NCI-H2171 treated with DMSO at 0.1 percent for 48 hours (cell line): ENCODE measurements at regions not wholly inside any gene's neighbourhood (a gene's known extent, or its start where the extent isn't known, plus 50 kb on each side); places are given as distances from the start of the nearest gene placed in this dataset.

Experiments used
- DNase-seq: peaks from one replicate; lab custom pipeline; 2025; lab: John Stamatoyannopoulos, UW

DNA sequence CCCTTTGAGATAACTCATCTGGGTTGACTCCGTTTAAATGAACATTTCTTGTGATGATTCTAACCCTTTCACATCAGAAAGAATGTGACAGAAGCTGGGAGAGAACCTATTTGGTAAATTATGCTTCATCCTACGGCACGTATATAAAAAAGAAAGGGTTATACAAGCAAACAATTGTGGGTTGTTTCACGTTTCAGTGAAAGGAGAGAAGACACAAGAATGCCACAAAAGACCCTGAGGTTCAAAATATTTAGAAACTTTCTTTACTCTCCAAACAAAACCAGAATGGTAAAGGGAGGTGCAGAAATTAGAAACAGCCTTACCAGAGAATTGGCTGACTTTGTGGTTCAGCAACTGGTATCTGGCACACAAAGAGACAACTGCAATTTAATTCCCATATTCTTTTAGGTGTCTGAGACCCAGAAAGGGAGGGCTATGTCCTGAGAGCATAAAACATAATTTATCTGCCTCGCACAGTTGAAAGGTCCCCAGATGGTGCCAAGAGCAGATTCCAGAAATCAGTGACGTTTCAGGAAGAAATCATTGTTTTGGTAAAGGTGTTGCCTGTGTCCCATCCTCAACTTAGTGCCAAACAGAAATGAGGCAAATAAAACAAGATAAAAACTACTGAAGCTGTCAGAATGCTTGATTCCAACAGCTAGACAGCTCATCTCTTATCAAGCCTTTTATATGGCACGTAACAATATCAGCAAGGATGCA, 361.4 kb downstream of the EFNB2 start:
- no peak for DNase-seq

DNA sequence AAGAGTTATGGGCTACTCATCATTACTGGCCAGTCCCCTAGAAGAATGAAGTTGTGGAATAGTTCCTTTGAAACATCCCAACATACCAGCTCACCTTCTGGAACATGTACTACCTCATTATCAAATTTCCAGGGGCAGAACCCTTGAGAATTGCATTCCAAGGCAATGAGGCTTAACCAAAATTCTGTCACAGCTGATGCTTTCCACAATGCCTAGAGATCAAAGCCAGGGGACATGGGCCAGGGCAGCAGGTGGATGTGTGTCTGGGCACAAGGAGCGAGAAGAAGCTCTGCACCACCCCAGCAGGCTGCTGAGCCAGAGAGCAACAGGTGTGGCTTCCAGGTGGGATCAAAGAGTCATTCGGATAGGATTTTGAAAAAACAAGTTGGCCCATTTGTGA, 362.1 kb downstream of the EFNB2 start:
- DNase-seq = no peak

DNA sequence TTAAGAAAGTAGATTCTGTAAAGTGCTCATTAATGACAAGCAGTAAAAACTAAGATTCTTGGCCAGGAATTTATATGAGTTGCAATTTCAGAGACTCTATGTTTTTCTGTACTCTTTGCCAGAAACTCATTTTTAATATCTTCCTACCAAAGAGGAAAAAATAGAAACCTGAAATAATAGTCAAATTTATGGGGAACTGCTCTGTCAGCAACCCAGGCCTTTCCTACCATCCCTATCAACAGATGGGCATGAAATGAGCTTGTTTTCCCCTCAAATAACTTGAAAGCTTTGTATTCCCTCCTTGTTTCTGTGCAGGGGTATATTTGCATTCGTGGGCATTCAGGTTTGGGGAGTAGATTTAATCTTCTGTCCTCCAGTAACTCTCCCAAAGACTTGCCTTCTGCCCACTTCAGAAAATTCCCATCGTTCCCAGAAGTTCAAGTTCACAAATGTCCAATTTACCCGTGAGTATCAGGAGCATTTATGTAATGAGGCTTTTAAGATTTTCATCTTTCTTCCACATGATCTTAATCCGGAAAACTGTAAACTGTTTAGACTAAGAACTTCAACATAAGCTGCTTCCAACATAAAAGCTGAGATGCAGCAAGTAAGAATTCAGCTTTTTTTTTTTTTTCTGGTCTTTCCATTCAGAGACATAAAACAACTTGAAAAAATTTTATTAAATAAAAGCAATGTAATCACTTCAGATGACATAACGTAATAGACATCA, 363.1 kb downstream of the EFNB2 start:
- DNase-seq = no peak

DNA sequence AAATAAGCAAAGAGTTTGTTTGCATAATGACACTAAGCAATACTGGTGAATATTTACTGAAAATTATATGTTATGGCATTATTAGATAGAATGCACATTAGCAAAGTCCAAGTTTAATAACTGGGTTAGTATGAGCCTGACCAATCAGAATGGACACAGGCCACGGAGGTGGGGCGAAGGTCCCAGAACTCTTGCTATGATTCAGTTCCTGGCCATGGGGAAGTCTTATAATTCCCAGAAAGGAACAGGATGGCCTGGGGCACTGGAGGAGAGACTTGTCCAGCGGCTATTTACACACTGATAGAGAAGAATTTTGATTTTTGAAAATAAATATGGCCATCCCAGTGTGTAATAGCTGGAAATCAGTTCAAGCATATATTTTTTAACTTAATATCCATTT, 372.0 kb downstream of the EFNB2 start:
- no peak for DNase-seq

DNA sequence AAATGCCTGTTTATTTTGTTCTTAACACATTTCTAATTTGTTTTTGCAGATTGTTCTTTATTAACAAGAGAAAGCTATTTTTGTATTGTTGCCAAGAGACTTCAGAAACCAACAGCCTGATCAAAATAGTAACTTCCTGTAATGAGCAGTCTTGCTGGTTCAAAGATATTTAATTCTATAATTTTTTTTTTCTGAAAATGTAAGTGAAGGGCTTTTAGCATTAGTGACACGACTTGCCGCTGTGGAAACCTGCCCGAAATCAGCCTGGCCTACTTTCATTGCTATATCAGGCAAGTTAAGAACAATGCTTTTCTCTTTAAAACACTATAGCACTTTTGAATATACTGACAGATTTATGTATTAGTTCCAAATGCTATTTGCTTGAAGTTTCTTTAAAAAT, 374.3 kb downstream of the EFNB2 start:
- no peak for DNase-seq

DNA sequence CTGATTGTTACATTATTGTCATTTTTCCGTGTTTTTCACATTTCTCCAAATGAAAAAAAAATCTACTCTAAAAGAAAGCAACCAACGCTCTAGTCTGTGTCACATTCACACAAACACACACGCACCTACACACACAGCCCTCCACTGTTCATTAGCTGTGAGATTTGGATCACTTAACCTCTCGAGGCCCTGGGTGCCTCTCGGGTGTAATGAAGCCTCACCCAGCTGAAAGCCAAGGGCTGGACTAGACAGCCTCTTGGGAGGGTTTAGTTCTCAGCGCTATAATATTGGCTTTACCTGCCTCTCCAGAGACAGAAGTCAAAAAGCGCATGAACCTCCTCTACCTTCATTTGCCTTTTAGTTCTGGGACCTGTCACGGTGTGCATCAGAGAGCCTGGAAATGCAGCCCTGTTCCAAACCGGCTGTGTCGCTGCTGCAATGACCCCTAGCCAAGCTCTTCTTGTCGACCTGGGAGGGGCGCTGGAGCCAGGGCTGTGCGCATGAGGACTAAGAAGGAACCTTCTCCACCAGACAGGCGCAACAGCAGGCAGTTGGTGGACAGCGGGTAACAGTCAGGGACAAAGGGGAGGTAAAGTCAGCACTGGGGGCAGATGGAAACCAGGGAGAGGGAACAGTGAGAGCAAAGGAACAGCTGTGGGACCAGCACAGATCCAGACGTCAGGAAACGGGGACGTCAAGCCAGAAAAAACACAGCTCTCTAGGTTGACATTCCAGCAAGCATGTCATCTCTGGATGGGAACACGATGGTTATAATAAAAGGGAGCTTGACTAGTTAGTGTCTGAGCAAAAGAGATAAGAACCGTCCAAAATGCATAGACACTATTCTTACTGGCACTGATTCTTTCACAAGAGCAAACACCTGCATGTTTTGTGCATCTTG, 375.9 kb downstream of the EFNB2 start:
- DNase-seq = no peak

DNA sequence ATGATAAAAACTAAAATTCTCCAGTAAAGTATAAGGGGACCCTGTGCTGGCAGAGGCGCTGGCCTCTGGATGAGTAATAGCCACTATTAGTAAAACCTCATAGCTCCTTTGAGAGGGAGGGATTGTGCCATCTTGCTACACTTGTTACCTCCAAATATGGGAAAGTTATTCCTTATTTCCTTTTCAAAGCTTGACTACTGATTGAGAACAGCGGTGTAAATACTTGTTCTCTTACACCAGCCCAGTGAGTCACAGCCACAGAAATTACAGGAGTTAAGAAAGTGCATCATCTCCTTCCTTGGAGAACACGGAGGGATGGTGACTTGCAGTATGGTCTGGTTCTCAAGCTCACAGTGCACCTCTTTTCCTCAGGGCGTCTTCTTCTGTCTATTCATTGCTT, 379.0 kb downstream of the EFNB2 start:
- DNase-seq = no peak

DNA sequence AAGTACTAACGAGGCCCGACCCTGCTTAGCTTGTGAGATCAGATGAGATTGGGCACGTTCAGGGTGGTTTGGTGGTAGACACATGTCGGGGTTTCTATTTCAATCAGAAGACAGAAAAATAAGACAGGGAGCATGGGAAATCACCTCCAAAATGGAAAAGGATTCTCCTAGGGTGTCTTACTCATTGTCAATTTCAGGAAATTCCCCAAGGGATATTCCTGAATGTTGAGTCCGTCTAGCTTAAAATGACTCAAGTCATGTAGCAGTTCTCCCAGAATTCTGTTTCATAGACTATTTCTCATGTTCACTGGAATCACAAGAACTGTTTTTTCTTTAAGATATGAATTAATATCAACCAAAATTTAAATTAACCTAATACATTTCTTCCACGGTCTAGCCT, 380.1 kb downstream of the EFNB2 start:
- no peak for DNase-seq

DNA sequence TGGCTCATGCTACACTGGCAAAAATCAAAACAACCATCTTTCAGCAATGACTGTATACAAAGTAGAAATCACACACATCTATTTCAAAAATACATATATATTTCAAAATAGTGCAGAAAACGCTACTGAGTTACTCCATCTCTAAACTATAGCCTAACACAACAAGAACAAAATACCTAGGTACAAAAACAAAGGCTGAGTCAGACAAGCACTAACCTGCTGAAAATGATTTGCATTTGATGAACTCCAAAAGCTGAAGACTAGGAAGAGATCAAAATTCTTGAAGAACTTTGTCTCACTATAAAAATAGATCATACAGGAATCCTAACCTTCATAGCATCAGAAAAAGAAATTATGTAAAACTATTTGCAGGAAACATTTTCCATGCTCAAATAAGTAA, 381.6 kb downstream of the EFNB2 start:
- no peak for DNase-seq

DNA sequence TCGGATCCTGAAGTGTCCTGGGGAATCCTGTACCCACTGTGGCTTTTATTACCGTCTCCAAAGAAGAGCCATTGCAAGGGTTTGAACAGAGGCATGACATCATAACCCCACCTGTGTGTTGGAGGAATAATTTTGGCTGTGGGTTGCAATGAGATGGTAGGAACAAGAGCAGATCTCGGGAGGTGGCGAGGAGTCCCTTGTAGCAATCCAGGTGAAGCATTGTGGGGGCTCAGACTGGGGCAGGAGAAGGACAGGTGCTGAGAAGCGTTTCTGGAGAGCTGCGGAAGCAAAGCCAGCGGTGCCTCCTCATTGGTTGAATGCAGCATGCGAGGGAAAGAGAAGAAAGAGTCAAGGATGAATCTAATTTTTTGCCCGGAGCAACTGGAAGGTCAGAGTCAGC, 382.4 kb downstream of the EFNB2 start:
- DNase-seq = no peak

DNA sequence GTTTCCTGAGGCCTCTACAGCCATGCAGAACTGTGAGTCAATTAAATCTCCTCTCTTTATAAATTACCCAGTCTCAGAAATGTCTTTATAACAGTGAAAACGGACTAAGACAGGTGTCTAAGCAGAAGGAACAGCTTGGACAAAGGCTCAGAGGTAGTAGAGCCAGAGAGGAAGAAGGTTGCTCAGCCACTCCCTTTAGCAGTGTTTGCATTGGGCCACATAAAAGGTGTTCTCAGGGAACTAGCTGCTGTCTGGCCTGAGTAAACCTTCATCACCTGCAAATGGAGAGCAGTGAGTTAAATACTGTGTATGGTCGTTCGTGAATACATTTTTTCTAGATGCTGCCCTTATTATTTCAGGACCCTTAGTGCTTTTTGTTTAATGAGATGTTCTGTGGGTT, 383.4 kb downstream of the EFNB2 start:
- no peak for DNase-seq

DNA sequence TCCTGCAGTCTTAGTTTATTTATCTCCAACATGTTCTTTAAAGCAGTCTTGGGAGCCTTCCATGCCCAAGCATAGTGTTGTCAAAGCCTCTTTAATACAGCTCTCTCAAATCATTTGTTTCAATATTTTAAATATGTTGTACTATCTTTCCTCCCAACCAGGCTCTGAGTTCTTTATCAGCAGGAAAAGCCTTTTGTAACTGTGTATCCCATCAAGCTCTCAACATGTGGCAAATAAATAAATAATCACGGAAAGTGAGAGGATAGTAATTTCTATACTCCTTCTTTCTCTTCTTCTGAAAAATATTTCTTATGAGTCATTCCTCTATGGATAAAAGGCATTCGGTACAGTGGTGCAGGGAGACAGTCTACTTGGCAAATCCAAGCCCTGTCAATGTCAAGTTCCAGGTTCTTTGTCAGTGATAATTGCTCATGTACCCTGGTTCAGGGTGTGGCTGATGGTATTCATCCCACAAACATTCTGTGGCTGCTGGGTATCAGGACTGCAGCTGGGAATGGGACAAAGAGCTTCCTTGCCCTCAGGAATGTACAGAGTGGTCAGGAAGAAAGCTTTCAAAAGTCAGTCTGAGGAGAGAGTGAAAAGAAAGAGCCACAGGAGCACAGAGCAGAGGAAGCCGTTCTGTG, 384.3 kb downstream of the EFNB2 start:
- DNase-seq = no peak

DNA sequence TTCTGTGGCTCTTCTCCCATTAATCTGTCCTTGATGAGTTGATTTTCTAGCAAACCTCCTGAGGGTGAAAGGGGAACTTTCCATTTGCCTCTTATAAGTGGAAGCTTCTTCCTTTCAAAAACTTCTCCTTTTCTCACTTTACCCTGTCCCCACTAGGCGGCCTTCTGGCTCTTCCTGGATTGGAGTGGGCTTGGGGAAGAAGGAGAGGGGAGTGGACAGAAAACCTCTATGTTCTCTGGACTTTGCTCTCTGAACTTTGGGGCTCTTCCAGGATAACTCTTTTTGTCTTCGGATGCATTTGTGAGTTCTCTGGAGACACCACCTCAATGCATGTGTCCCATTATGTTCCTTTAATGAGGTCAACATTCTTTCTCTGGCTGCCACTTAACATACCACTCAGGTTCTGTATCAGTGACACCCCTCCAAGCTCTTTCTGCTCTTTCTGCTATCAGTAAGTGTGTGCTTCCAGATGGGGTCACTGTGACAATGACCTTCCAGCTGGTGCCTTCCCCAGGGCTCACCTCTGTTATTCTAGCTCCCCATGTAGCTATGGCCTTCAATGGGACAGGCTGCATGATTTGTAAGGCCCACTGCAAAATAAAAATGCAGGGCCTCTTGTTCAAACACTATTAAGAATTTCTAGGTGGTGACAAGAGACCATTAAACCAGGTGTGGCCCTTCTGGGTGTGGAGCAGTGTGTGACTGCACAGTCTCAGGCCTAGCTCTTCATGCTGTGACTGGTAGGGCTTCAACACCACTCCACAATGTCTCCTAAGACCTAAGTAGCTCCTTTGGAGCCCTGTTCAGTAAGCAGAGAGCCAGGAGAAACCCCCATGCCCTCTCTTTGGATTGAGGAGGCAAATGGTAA, 389.2 kb downstream of the EFNB2 start:
- DNase-seq = no peak

DNA sequence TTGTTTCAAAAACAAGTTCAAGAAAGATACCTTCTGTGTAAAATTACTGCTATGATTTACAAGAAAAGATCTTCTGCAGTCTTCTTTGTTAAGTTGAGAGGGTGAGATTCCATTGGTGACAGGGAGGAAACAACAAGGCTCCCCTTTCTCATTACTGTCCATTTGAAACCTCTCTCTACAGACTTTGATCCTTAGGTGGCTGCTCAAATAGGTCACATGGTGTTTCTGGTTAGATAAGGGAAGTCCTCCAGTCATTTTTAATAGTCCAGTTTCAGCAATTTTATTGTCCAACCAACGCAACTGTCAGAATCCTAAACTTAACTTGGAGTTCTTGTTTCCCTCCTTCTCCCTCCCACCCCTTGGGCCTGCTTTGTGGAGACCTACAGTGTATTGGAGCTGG, 390.4 kb downstream of the EFNB2 start:
- no peak for DNase-seq

DNA sequence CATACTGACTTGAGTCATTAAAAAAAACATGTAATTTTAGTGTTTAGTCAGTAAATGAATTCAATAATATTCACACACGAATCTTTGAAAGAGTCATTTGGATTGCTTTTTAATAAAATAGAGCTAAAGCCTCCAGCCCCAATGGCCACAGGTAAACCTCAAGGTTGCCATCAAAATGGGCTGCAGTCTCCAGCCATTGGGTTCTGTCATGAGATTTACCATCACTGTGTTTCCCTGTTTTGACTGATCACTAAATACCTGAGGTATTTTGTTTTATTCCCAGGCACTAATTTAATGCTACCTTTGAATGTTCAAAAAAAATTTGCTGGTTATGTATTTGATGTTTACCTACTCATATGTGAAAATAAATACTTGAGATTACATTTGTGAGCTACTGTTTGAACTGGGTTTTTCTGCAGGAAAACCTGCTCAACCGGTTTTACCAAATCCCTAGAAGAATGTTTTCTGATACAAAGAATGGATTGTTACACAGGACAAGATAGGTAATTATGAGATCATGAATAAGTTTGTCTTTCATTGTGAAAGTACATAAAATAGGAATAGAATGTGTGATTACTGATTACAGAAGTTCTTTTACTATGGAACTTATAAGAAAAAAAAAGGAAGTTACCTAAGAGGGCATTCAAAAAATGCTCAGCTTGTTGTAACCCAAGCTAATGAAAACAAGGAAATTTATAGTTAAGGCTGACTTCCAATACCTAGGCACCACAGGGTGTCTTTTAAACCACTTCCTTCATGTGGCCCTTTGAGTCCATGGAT, 391.3 kb downstream of the EFNB2 start:
- DNase-seq = no peak

DNA sequence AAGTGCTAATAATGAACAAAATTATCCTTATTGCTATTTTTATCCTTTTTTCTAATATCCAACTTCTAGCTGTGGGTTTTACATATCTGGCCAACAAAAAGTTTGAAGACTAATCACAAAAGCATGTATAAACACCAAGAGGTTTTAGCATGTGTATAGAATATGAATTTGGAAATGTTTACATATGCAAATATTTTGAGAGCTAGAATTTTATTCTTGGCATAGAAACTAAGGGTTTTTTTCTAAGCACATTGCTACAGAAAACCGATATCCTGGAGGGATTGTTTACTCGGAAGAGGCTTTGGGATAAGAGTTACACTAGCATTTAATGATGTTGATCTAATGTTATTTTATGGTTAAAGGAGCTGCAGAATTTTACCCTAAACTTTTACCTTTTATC, 392.1 kb downstream of the EFNB2 start:
- DNase-seq = no peak

DNA sequence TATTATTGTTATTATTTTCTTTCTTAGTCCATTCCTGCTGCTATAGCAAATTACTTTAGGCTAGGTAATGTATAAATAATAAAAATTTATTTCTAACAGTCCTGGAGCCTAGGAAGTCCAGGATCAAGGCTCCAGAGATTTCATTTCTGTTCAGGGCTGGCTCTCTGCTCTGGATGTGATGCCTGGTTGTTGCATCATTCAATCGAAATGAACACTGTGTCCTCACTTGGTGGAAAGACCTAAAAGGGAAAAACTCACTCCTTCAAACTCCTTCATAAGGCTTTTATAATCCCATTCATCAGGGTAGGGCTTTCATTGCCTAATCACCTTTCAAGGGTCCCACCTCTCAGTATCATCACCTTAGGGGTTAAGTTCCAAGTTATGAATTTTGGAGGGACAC, 395.0 kb downstream of the EFNB2 start:
- no peak for DNase-seq

DNA sequence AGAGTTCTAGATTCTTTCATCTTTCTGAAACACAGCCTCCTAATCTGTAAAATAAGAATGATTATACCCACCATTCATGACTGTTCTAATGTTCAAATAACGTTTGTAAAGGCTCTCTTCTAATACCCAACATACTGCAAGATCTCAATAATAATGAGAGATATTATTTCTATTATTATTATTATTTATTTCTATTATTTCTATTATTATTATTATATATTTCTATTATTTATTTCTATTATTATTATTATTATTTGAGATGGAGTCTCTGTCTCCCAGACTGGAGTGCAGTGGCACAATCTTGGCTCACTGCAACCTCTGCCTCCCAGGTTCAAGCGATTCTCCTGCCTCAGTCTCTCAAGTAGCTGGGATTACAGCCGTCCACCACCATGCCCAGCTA, 395.5 kb downstream of the EFNB2 start:
- DNase-seq = no peak

DNA sequence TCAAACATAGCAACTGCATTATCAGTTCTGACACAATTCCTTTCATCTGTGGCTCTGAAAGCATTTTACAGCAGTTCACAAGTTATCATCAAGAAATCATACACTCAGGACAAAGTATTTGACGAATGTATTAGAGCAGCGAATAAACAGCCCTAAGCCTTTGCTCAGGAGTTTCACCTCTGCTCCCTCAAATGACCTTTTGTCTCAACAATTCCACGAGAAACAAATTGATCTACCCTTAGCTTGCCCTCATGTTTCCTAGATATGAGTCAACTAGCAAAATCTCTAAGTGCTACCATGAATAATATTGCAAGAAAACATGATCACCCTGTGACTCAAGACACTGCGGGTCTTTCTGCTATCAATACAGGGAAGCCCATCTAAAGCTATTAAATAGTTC, 396.1 kb downstream of the EFNB2 start:
- DNase-seq = no peak

DNA sequence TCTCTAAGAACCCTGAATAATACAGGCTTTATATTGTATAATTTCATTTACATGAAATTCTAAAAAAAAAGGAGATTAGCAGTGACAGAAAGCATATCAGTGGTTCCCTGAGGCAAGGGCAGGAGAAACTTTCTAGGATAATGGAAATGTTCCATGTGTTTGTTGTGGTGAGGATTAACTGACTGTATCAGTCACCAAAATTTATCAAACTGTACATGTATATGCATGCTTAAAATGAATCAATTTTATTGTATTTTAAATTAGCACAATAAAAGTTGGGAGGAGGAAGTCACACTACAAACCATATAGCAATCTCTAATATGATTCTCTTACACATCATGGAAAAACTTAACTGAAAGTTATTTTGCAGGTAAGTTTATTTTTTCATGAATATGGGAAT, 396.8 kb downstream of the EFNB2 start:
- DNase-seq = no peak

DNA sequence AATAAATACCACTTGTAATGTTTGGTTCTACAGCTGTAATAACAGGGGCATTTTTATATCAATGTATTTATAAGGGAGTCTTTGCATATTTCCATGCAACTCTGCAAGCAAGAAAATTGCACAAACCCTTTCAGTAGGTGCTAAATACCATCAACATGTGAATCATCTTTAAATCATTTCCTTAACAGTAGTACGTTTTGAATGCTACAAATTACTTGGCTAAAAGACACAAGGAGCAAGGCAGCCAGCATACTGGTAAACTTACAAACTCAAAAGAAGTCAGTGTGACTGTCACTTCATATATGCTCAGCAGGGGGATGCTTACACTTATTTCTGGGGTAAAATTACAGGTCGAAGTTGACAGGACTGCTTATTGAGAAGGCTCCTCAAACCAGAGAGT, 402.4 kb downstream of the EFNB2 start:
- no peak for DNase-seq
